Stimulated activated effector memory CD8-positive, alpha-beta T cell treated with anti-CD3 and anti-CD28 coated beads, Interleukin-12 subunit alpha, Interleukin-12 subunit beta, amount 100 ng/mL, for 72 hours (primary cell): ENCODE measurements at regions not wholly inside any gene's neighbourhood (a gene's known extent, or its start where the extent isn't known, plus 50 kb on each side); places are given as distances from the start of the nearest gene placed in this dataset.

ENCODE experiments used
- ATAC-seq: fragments of 150-1000 bp; cut with Tn5 transposase; 2 replicates; pipeline ENCODE4 v1.10.0; 2021
- DNase-seq, 2 donors: peaks; one replicate each; pipeline ENCODE4 v3.0.0; 2021 to 2022; ENCODE audit warnings: low spot score in 2 of 2
- H3K27ac Mint-ChIP-seq: one replicate; pipeline ENCODE4 v1.8.0; 2022; ENCODE audit warnings: mild to moderate bottlenecking, mixed read lengths
- H3K36me3 Mint-ChIP-seq: one replicate; pipeline ENCODE4 v1.8.0; 2022; ENCODE audit warnings: mild to moderate bottlenecking, mixed read lengths
- H3K4me1 Mint-ChIP-seq: one replicate; pipeline ENCODE4 v1.8.0; 2022; ENCODE audit warnings: mixed read lengths
- H3K4me3 Mint-ChIP-seq: one replicate; pipeline ENCODE4 v1.8.0; 2022; ENCODE audit warnings: mild to moderate bottlenecking, mixed read lengths
- H3K9me3 Mint-ChIP-seq: one replicate; pipeline ENCODE4 v1.8.0; 2022; ENCODE audit warnings: mixed read lengths

DNA sequence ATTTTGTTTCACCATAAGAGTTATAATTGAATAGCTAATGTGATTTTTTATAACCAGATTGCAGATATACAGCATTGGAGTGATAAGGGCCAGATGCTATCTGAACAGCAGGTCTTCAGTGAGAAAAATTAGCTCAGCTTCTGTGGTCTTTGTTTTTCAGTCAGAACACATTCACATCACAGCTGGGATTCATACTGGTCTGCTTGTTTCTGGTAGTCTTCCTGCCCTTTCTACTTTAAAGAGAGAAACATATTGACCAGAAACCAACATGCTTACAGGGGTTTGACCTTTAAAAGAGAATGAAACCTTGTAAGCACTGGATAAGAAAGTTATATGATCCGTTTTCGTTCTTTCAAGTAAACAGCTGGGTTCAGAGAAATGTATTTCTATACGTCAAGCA, 213.7 kb upstream of the TMPRSS15 start:
- H3K4me3 Mint-ChIP-seq = no peak overlapping the region
- peaks cover 4% of the 10 kb centered on the region for H3K9me3 Mint-ChIP-seq
- ATAC-seq (no peak), DNase-seq (no peak)
- H3K36me3 Mint-ChIP-seq = no peaks in the 10 kb centered on the region
- no peak overlapping the region for H3K27ac Mint-ChIP-seq
- no peaks in the 10 kb centered on the region for H3K4me1 Mint-ChIP-seq

- no peaks in the 10 kb centered on the region for H3K4me1 Mint-ChIP-seq
- no peak for ATAC-seq
- no peak for DNase-seq
Observed at GRCh38 chr21:18620436-18620835, 216.9 kb upstream of the TMPRSS15 start.

GRCh38 chr21:18622383-18622782, 218.8 kb upstream of the TMPRSS15 start:
- H3K27ac Mint-ChIP-seq = no peak overlapping the region
- no peaks in the 10 kb centered on the region for H3K4me1 Mint-ChIP-seq
- ATAC-seq (no peak), DNase-seq (no peak)
- H3K9me3 Mint-ChIP-seq = peaks cover 8% of the 10 kb centered on the region
- no peak overlapping the region for H3K4me3 Mint-ChIP-seq
- H3K36me3 Mint-ChIP-seq = no peaks in the 10 kb centered on the region

More at GRCh38 chr21:18620436-18620835, 216.9 kb upstream of the TMPRSS15 start:
- H3K9me3 Mint-ChIP-seq = peaks cover 4% of the 10 kb centered on the region
- H3K36me3 Mint-ChIP-seq = no peaks in the 10 kb centered on the region
- no peak overlapping the region for H3K27ac Mint-ChIP-seq
- H3K4me3 Mint-ChIP-seq = no peak overlapping the region

- Mint-ChIP-seq H3K4me3 (no peak overlapping the region), H3K4me1 (no peaks in the 10 kb centered on the region), H3K27ac (no peak overlapping the region), H3K36me3 (no peaks in the 10 kb centered on the region), H3K9me3 (peaks cover 21% of the 10 kb centered on the region)
- DNase-seq (no peak), ATAC-seq (no peak)
Observed at GRCh38 chr21:18630446-18630845, 226.9 kb upstream of the TMPRSS15 start.

GRCh38 chr21:18636897-18637296, 233.3 kb upstream of the TMPRSS15 start:
- no peak for DNase-seq
- H3K36me3 Mint-ChIP-seq = no peaks in the 10 kb centered on the region
- H3K4me1 Mint-ChIP-seq = no peaks in the 10 kb centered on the region
- H3K9me3 Mint-ChIP-seq = peaks cover 7% of the 10 kb centered on the region
- H3K27ac Mint-ChIP-seq = no peak overlapping the region
- no peak for ATAC-seq
- no peak overlapping the region for H3K4me3 Mint-ChIP-seq

GRCh38 chr21:18646116-18646515, 242.5 kb upstream of the TMPRSS15 start:
- no peak overlapping the region for H3K27ac Mint-ChIP-seq
- no peak overlapping the region for H3K4me3 Mint-ChIP-seq

DNA sequence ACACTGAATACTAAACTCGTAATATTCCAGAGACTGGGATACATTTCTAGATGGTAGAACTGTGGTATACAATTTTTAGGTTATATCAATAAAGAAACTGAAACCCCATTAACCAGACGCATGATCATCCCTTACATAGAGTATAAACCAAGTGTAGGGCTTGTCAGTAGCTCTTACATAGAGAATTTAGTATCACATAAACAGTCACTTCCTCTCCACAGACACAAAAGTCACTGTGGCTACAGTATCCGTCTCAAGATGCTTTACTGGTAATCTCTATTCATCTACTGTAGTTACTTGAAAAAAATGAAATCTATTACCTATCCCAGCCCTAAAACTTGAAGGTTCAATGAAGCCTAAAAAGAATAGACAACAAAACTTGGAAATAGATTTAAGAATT, 252.3 kb upstream of the TMPRSS15 start:
- no peak overlapping the region for H3K4me3 Mint-ChIP-seq
- no peak for ATAC-seq
- H3K9me3 Mint-ChIP-seq = peaks cover 11% of the 10 kb centered on the region
- no peaks in the 10 kb centered on the region for H3K36me3 Mint-ChIP-seq
- H3K4me1 Mint-ChIP-seq = no peaks in the 10 kb centered on the region
- no peak overlapping the region for H3K27ac Mint-ChIP-seq
- no peak for DNase-seq

More at GRCh38 chr21:18646116-18646515, 242.5 kb upstream of the TMPRSS15 start:
- Mint-ChIP-seq H3K9me3 (peaks cover 11% of the 10 kb centered on the region), H3K4me1 (no peaks in the 10 kb centered on the region), H3K36me3 (no peaks in the 10 kb centered on the region)
- DNase-seq = no peak
- ATAC-seq = no peak

DNA sequence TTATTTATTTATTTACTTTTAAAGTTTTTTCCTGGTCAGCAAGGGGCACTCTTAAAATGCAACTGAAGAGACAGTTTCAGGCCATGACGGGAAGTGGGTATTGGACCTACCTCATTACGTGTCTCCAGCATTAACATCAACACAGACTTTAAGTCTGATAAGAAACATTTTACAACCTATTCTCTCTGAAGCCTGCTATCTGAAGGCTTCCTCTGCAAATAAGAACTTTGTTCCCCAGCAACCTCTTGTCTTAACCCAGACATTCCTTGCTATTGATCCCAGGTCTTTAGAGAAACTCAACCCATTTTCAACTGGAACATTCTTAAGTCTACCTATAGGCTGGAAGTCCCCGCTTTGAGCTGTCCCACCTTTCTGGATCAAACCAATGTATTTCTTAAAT, 258.3 kb upstream of the TMPRSS15 start:
- no peaks in the 10 kb centered on the region for H3K4me1 Mint-ChIP-seq
- ATAC-seq = no peak
- H3K36me3 Mint-ChIP-seq = no peaks in the 10 kb centered on the region
- no peak overlapping the region for H3K27ac Mint-ChIP-seq
- H3K9me3 Mint-ChIP-seq = peaks cover 11% of the 10 kb centered on the region
- DNase-seq = no peak
- no peak overlapping the region for H3K4me3 Mint-ChIP-seq

GRCh38 chr21:18663663-18664062, 260.1 kb upstream of the TMPRSS15 start:
- Mint-ChIP-seq H3K27ac (no peak overlapping the region), H3K9me3 (peaks cover 12% of the 10 kb centered on the region), H3K4me1 (no peaks in the 10 kb centered on the region), H3K36me3 (no peaks in the 10 kb centered on the region), H3K4me3 (no peak overlapping the region)
- DNase-seq (no peak), ATAC-seq (no peak)

DNA sequence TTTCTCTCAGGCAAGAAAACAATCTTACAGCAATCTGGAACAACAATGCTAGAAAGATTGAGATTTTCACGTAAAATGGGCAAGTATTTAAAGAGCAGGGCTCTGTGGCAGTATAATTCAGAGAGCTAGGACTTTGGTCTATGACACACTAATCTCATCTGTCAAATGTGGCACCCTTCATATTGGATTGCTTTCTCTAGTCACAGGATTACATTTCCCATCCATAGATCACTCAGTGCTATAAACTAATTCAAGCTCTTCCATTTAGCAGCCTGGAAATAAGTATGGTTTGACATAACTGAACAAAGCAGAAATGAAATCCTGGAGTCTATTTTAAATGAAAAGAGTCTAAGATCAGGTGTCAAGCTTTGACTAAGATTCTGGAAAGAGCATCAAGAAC, 263.1 kb upstream of the TMPRSS15 start:
- ATAC-seq (no peak), DNase-seq (no peak)
- no peak overlapping the region for H3K4me3 Mint-ChIP-seq
- H3K27ac Mint-ChIP-seq = no peak overlapping the region
- H3K9me3 Mint-ChIP-seq = peaks cover 24% of the 10 kb centered on the region
- no peaks in the 10 kb centered on the region for H3K4me1 Mint-ChIP-seq
- H3K36me3 Mint-ChIP-seq = no peaks in the 10 kb centered on the region

DNA sequence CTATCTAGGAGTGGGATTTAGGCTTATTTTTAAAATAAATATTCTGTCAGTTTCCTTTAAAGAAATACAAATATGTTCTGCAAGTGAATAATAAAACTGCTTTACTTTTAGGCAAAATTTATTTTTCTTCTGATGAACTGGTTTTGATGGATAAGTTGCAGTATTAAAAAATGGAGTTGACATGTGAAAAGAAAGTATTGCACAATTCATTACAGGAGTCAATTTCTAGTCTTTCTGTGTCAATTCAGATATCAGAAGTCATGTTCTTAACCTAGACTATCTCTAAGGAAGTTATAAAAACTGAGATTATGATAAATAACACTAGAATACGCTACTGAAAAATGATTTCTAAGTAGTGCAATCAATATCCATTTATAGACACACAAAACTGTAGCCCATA, 270.2 kb upstream of the TMPRSS15 start:
- H3K9me3 Mint-ChIP-seq = peaks cover 25% of the 10 kb centered on the region
- ATAC-seq (no peak), DNase-seq (no peak)
- H3K27ac Mint-ChIP-seq = no peak overlapping the region
- no peaks in the 10 kb centered on the region for H3K36me3 Mint-ChIP-seq
- H3K4me1 Mint-ChIP-seq = no peaks in the 10 kb centered on the region
- H3K4me3 Mint-ChIP-seq = no peak overlapping the region

GRCh38 chr21:18677632-18678031, 274.0 kb upstream of the TMPRSS15 start:
- H3K4me1 Mint-ChIP-seq = no peaks in the 10 kb centered on the region
- no peak overlapping the region for H3K4me3 Mint-ChIP-seq
- peaks cover 17% of the 10 kb centered on the region for H3K9me3 Mint-ChIP-seq
- no peaks in the 10 kb centered on the region for H3K36me3 Mint-ChIP-seq
- no peak overlapping the region for H3K27ac Mint-ChIP-seq
- no peak for ATAC-seq
- no peak for DNase-seq

DNA sequence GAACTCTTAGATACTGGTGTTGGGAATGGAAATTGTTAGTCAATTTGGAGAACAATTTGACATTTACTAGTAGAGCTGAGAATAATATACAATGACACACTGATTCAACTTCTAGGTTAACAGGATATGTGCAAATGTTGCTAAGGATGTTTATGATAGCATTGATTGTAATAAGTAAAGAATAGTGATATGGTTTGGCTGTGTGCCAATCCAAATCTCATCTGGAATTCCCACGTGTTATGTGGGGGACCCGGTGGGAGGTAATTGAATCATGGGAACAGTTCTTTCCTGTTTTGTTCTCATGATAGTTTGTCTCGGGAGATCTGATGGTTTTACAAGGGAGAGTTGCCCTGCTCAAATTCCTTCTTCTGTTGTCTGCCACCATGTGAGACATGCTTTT, 302.4 kb upstream of the TMPRSS15 start:
- H3K4me1 Mint-ChIP-seq = no peaks in the 10 kb centered on the region
- ATAC-seq = no peak
- H3K36me3 Mint-ChIP-seq = no peaks in the 10 kb centered on the region
- H3K4me3 Mint-ChIP-seq = no peak overlapping the region
- H3K9me3 Mint-ChIP-seq = peaks cover 15% of the 10 kb centered on the region
- no peak overlapping the region for H3K27ac Mint-ChIP-seq
- DNase-seq = no peak

- peaks cover 16% of the 10 kb centered on the region for H3K9me3 Mint-ChIP-seq
- no peak overlapping the region for H3K4me3 Mint-ChIP-seq
- H3K4me1 Mint-ChIP-seq = no peaks in the 10 kb centered on the region
- DNase-seq = no peak
- ATAC-seq = no peak
- H3K36me3 Mint-ChIP-seq = no peaks in the 10 kb centered on the region
- no peak overlapping the region for H3K27ac Mint-ChIP-seq
Observed at GRCh38 chr21:18711662-18712061, 308.1 kb upstream of the TMPRSS15 start.

GRCh38 chr21:18715606-18716005, 312.0 kb upstream of the TMPRSS15 start:
- ATAC-seq (no peak), DNase-seq (no peak)
- Mint-ChIP-seq H3K36me3 (no peaks in the 10 kb centered on the region), H3K9me3 (peaks cover 14% of the 10 kb centered on the region), H3K4me1 (no peaks in the 10 kb centered on the region), H3K27ac (no peak overlapping the region), H3K4me3 (no peak overlapping the region)

DNA sequence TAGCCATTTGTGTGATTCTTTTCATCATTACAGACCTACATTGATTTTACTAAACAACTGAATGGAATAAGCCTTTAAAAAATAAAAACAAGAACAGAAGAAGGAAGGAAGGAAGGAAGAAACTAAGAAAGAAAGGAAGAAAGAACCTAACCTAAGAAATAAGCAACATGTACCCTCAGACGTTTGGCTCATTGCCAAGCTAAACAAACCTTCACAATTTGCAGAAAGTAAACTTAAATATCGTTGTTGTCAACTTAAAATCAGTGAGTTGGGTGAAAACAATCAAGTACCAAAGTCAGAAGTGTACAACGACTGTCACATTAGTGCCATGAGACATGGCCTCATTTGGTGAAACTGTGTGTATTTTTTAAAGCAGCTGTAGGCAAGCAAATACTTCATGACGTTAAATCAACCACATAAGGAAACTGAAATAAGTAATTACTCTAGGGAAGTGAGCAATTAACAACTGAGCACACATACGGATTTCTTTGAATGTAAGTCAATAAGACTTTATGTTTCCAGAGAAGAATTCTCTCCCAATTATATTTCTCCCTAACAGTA, 313.1 kb upstream of the TMPRSS15 start:
- Mint-ChIP-seq H3K27ac (no peak overlapping the region), H3K9me3 (peaks cover 14% of the 10 kb centered on the region)

GRCh38 chr21:18722193-18722592, 318.6 kb upstream of the TMPRSS15 start:
- DNase-seq (no peak), ATAC-seq (no peak)
- Mint-ChIP-seq H3K4me3 (no peak overlapping the region), H3K27ac (no peak overlapping the region), H3K4me1 (no peaks in the 10 kb centered on the region), H3K9me3 (peaks cover 10% of the 10 kb centered on the region), H3K36me3 (no peaks in the 10 kb centered on the region)

More for the DNA sequence above, 313.1 kb upstream of the TMPRSS15 start:
- no peak for DNase-seq
- no peak overlapping the region for H3K4me3 Mint-ChIP-seq
- no peaks in the 10 kb centered on the region for H3K36me3 Mint-ChIP-seq
- no peak for ATAC-seq
- H3K4me1 Mint-ChIP-seq = no peaks in the 10 kb centered on the region
